ENCODE measurements at regions not wholly inside any gene's neighbourhood (a gene's known extent, or its start where the extent isn't known, plus 50 kb on each side); places are given as distances from the start of the nearest gene placed in this dataset.

DNA sequence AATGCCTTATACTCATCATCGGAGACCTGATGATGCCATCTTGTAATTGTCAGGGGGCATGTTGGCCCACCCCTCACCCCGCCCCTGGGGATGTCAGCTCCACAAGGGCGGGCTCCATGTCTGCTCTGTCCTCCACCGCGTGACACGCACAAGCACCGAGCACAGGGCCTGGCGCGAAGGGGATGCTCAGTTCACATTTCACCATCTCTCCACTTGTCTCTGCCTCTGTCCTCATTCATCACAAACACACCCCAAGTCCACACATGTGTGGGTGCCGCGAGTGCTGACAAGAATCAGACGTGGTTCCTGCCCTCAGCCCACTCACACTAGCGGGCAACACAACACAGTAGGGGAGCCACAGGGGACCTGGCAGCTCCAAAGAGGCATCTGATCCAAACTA, 151.2 kb upstream of the PTPN1 start:
- TF ChIP-seq, protein P1, sequence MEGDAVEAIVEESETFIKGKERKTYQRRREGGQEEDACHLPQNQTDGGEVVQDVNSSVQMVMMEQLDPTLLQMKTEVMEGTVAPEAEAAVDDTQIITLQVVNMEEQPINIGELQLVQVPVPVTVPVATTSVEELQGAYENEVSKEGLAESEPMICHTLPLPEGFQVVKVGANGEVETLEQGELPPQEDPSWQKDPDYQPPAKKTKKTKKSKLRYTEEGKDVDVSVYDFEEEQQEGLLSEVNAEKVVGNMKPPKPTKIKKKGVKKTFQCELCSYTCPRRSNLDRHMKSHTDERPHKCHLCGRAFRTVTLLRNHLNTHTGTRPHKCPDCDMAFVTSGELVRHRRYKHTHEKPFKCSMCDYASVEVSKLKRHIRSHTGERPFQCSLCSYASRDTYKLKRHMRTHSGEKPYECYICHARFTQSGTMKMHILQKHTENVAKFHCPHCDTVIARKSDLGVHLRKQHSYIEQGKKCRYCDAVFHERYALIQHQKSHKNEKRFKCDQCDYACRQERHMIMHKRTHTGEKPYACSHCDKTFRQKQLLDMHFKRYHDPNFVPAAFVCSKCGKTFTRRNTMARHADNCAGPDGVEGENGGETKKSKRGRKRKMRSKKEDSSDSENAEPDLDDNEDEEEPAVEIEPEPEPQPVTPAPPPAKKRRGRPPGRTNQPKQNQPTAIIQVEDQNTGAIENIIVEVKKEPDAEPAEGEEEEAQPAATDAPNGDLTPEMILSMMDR (IDR thresholded peaks at IDR 0.05), result no peak
- TF ChIP-seq POLR2A (IDR thresholded peaks at IDR 0.05) (no peak), EP300 (IDR thresholded peaks at IDR 0.05; ENCODE audit: low read depth) (no peak)
